WTC11 (cell line): ENCODE measurements at regions not wholly inside any gene's neighbourhood (a gene's known extent, or its start where the extent isn't known, plus 50 kb on each side); places are given as distances from the start of the nearest gene placed in this dataset.

Experiments
- ATAC-seq: fragments of 200-7000 bp; cut with Tn5 transposase; 2 replicates; pipeline ENCODE4 v1.10.0; 2021; ENCODE audit warnings: mild to moderate bottlenecking, moderate library complexity
- CTCF ChIA-PET: fragments of 300-600 bp; sonication (Branson Sonifier 250); formaldehyde crosslinking; loops from one replicate; lab custom pipeline; 2021; ENCODE audit warnings: antibody characterized with exemption; lab: Charles Lee
- POLR2A ChIA-PET: fragments of 350-600 bp; sonication (Branson Sonifier 250); formaldehyde crosslinking; loops from one replicate; lab custom pipeline; 2021; ENCODE audit warnings: antibody characterized with exemption; lab: Charles Lee
- DNase-seq: peaks from one replicate; pipeline ENCODE4 v3.0.0; 2021; ENCODE audit warnings: low spot score
- H3K27ac Mint-ChIP-seq: 2 replicates; pipeline ENCODE4 v1.8.0; 2021; ENCODE audit warnings: mixed read lengths
- H3K27me3 Mint-ChIP-seq: 2 replicates; pipeline ENCODE4 v1.8.0; 2021; ENCODE audit warnings: low read depth, mild to moderate bottlenecking, moderate library complexity, mixed read lengths
- H3K36me3 Mint-ChIP-seq: 2 replicates; pipeline ENCODE4 v1.8.0; 2021; ENCODE audit warnings: mixed read lengths
- H3K4me1 Mint-ChIP-seq: 2 replicates; pipeline ENCODE4 v1.8.0; 2022; ENCODE audit warnings: mixed read lengths
- H3K4me3 Mint-ChIP-seq: 2 replicates; pipeline ENCODE4 v1.8.0; 2021; ENCODE audit warnings: mild to moderate bottlenecking, moderate library complexity, mixed read lengths
- H3K9me3 Mint-ChIP-seq: 2 replicates; pipeline ENCODE4 v1.8.0; 2021; ENCODE audit warnings: mixed read lengths
- ATF3 ChIP-seq: sonication (generic); formaldehyde crosslinking; conservative IDR thresholded peaks from 2 replicates; pipeline ENCODE4 v1.8.1; 2022; ENCODE audit warnings: mild to moderate bottlenecking, missing genetic modification reagents
- CTCF ChIP-seq: fragments of 200-600 bp; IDR thresholded peaks from 2 replicates; pipeline ENCODE4 v1.8.0; 2022; ENCODE audit warnings: antibody characterized with exemption
- E2F1 ChIP-seq: sonication (generic); formaldehyde crosslinking; IDR thresholded peaks from 2 replicates; pipeline ENCODE4 v1.8.0; 2022; ENCODE audit warnings: mild to moderate bottlenecking, missing genetic modification reagents
- ELF4 ChIP-seq: sonication (generic); formaldehyde crosslinking; IDR thresholded peaks from 2 replicates; pipeline ENCODE4 v1.8.1; 2022; ENCODE audit warnings: low read depth, mild to moderate bottlenecking, moderate library complexity, missing genetic modification reagents
- ERG ChIP-seq: fragments of 250-450 bp; sonication (Bioruptor Pico); IDR thresholded peaks from 2 replicates; pipeline ENCODE4 v1.8.0; 2021; ENCODE audit warnings: mild to moderate bottlenecking
- ESRRA ChIP-seq: sonication (generic); formaldehyde crosslinking; IDR thresholded peaks from 2 replicates; pipeline ENCODE4 v1.8.1; 2022; ENCODE audit warnings: mild to moderate bottlenecking, missing genetic modification reagents, borderline replicate concordance
- FOXJ3 ChIP-seq: sonication (generic); formaldehyde crosslinking; IDR thresholded peaks from 2 replicates; pipeline ENCODE4 v1.9.0; 2021; ENCODE audit warnings: missing genetic modification reagents, mild to moderate bottlenecking, borderline replicate concordance
- FOXK1 ChIP-seq: sonication (generic); formaldehyde crosslinking; IDR thresholded peaks from 2 replicates; pipeline ENCODE4 v1.8.0; 2022; ENCODE audit warnings: mild to moderate bottlenecking, moderate library complexity, missing genetic modification reagents
- GTF2I ChIP-seq: fragments of 250-450 bp; sonication (Bioruptor Pico); conservative IDR thresholded peaks from 2 replicates; pipeline ENCODE4 v1.4.0; 2021; ENCODE audit warnings: mild to moderate bottlenecking
- JUN ChIP-seq: sonication (generic); formaldehyde crosslinking; IDR thresholded peaks from 2 replicates; pipeline ENCODE4 v1.8.0; 2023; ENCODE audit warnings: mild to moderate bottlenecking, missing genetic modification reagents
- NR3C1 ChIP-seq: sonication (generic); formaldehyde crosslinking; conservative IDR thresholded peaks from 2 replicates; pipeline ENCODE4 v1.8.1; 2023; ENCODE audit warnings: low read depth, mild to moderate bottlenecking, missing genetic modification reagents
- PRRX2 ChIP-seq: fragments of 250-450 bp; sonication (Bioruptor Pico); IDR thresholded peaks from 2 replicates; pipeline ENCODE4 v1.8.0; 2021; ENCODE audit warnings: mild to moderate bottlenecking
- SMAD3 ChIP-seq: sonication (generic); formaldehyde crosslinking; IDR thresholded peaks from 2 replicates; pipeline ENCODE4 v1.8.0; 2022; ENCODE audit warnings: missing genetic modification reagents, mild to moderate bottlenecking, borderline replicate concordance
- SP1 ChIP-seq: sonication (generic); formaldehyde crosslinking; conservative IDR thresholded peaks from 2 replicates; pipeline ENCODE4 v1.8.1; 2022; ENCODE audit warnings: missing genetic modification reagents
- TEAD1 ChIP-seq: sonication (generic); formaldehyde crosslinking; IDR thresholded peaks from 2 replicates; pipeline ENCODE4 v1.8.0; 2022; ENCODE audit warnings: mild to moderate bottlenecking, missing genetic modification reagents
- USF2 ChIP-seq: sonication (generic); formaldehyde crosslinking; IDR thresholded peaks from 2 replicates; pipeline ENCODE4 v1.8.1; 2023; ENCODE audit warnings: mild to moderate bottlenecking, missing genetic modification reagents, moderate library complexity
- ZNF396 ChIP-seq: fragments of 250-450 bp; sonication (Bioruptor Pico); IDR thresholded peaks from 2 replicates; pipeline ENCODE4 v1.8.0; 2021; ENCODE audit warnings: mild to moderate bottlenecking, moderate library complexity, borderline replicate concordance
- ZNF423 ChIP-seq: fragments of 250-450 bp; sonication (Bioruptor Pico); IDR thresholded peaks from 2 replicates; pipeline ENCODE4 v2.1.2; 2022; ENCODE audit warnings: mild to moderate bottlenecking, moderate library complexity
- TF ChIP-seq, protein P1 (sequence below): sonication (generic); formaldehyde crosslinking; IDR thresholded peaks from 2 replicates; pipeline ENCODE4 v1.8.1; 2023; ENCODE audit warnings: mild to moderate bottlenecking, missing genetic modification reagents, moderate library complexity
- TF ChIP-seq, protein P2 (sequence below): sonication (generic); formaldehyde crosslinking; IDR thresholded peaks from 2 replicates; pipeline ENCODE4 v1.8.1; 2022; ENCODE audit warnings: mild to moderate bottlenecking, moderate library complexity, missing genetic modification reagents
- TF ChIP-seq, protein P3 (sequence below): sonication (generic); formaldehyde crosslinking; IDR thresholded peaks from 2 replicates; pipeline ENCODE4 v1.8.1; 2022; ENCODE audit warnings: missing genetic modification reagents, borderline replicate concordance
- TF ChIP-seq, protein P4 (sequence below): sonication (generic); formaldehyde crosslinking; IDR thresholded peaks from 2 replicates; pipeline ENCODE4 v1.8.1; 2023; ENCODE audit warnings: mild to moderate bottlenecking, missing genetic modification reagents
- TF ChIP-seq, protein P5 (sequence below): sonication (generic); formaldehyde crosslinking; IDR thresholded peaks from 2 replicates; pipeline ENCODE4 v1.8.1; 2022; ENCODE audit warnings: low read depth, mild to moderate bottlenecking, moderate library complexity, missing genetic modification reagents, borderline replicate concordance

DNA sequence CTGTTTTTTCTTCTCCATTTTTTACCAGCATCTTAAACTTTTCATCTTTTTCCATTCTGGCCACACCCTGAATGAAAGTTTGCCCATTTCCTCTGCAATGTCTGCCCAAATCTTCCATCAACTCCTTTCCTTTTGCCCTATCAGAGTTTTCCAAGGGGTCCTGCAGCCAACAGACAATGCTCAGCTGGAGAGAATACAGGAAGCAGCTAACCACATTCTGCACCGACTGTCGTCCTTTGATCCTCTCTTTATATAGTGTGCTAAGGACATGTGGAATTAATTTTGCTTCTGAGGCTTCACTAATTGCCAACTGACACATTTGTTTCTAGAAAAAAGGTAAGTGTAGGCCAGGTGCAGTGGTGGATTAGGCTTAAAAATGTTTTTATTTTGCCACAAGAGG lies 50.5 kb upstream of the DLX2 start:
- ChIA-PET CTCF (interaction anchor here (0.8 to 1.0 kb wide), 3 partner anchors 19 to 521 kb away, joined by 3 to 4 read pairs (median 4); no protein-coding TSS in a partner anchor), POLR2A (no interaction called here)
- ATAC-seq, result no peak
- DNase-seq, result no peak
- H3K9me3 Mint-ChIP-seq, result peaks cover 17% of the 10 kb centered on the region
- TF ChIP-seq, protein P1, sequence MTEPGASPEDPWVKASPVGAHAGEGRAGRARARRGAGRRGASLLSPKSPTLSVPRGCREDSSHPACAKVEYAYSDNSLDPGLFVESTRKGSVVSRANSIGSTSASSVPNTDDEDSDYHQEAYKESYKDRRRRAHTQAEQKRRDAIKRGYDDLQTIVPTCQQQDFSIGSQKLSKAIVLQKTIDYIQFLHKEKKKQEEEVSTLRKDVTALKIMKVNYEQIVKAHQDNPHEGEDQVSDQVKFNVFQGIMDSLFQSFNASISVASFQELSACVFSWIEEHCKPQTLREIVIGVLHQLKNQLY (CRISPR knock-in tag), result no peak
- no peak for TF ChIP-seq FOXK1 (CRISPR knock-in tag)
- TF ChIP-seq GTF2I (CRISPR knock-in tag), result no peak
- TF ChIP-seq USF2 (CRISPR knock-in tag), result no peak
- TF ChIP-seq, protein P2, sequence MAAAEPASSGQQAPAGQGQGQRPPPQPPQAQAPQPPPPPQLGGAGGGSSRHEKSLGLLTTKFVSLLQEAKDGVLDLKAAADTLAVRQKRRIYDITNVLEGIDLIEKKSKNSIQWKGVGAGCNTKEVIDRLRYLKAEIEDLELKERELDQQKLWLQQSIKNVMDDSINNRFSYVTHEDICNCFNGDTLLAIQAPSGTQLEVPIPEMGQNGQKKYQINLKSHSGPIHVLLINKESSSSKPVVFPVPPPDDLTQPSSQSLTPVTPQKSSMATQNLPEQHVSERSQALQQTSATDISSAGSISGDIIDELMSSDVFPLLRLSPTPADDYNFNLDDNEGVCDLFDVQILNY (CRISPR knock-in tag), result no peak
- TF ChIP-seq, protein P3, sequence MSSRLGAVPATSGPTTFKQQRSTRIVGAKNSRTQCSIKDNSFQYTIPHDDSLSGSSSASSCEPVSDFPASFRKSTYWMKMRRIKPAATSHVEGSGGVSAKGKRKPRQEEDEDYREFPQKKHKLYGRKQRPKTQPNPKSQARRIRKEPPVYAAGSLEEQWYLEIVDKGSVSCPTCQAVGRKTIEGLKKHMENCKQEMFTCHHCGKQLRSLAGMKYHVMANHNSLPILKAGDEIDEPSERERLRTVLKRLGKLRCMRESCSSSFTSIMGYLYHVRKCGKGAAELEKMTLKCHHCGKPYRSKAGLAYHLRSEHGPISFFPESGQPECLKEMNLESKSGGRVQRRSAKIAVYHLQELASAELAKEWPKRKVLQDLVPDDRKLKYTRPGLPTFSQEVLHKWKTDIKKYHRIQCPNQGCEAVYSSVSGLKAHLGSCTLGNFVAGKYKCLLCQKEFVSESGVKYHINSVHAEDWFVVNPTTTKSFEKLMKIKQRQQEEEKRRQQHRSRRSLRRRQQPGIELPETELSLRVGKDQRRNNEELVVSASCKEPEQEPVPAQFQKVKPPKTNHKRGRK (CRISPR knock-in tag), result no peak
- TF ChIP-seq ZNF396 (CRISPR knock-in tag), result no peak
- no peak for TF ChIP-seq TEAD1
- TF ChIP-seq E2F1 (CRISPR knock-in tag), result no peak
- TF ChIP-seq CTCF, result no peak
- no peak for TF ChIP-seq JUN (CRISPR knock-in tag)
- no peak for TF ChIP-seq ELF4 (CRISPR knock-in tag)
- TF ChIP-seq ERG (CRISPR knock-in tag), result no peak
- no peak for TF ChIP-seq ATF3
- TF ChIP-seq, all 79 proteins: peak for 0
- H3K27ac Mint-ChIP-seq, result no peak overlapping the region
- H3K4me3 Mint-ChIP-seq, result no peak overlapping the region
- H3K27me3 Mint-ChIP-seq, result peaks cover 41% of the 10 kb centered on the region
- H3K36me3 Mint-ChIP-seq, result no peaks in the 10 kb centered on the region
- no peaks in the 10 kb centered on the region for H3K4me1 Mint-ChIP-seq

DNA sequence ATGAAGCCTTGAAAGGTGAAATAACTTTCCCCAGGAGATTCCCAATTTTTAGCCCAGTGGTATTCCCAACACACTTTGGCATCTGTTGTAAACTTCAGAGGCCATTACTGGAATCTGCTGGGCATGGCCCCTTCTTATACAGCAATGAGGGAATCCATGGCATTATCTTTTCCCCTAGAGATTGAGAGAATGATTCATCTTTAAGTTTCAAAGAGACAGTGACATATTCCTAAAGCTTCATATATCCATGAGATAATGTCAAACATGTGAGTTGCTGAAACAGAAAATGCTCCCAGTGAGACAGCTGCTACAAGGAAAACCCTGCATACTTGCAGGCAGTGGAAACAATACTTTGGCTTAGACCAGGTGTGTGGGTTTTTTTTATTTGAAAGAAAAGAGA lies 51.1 kb upstream of the DLX2 start:
- H3K27me3 Mint-ChIP-seq, result peaks cover 41% of the 10 kb centered on the region
- ChIA-PET POLR2A (no interaction called here), CTCF (interaction anchor here (0.8 to 1.0 kb wide), 3 partner anchors 19 to 520 kb away, joined by 3 to 4 read pairs (median 4); no protein-coding TSS in a partner anchor)
- ATAC-seq (no peak), DNase-seq (no peak)
- no peaks in the 10 kb centered on the region for H3K36me3 Mint-ChIP-seq
- H3K4me1 Mint-ChIP-seq, result no peaks in the 10 kb centered on the region
- H3K4me3 Mint-ChIP-seq, result no peak overlapping the region
- peaks cover 17% of the 10 kb centered on the region for H3K9me3 Mint-ChIP-seq
- no peak overlapping the region for H3K27ac Mint-ChIP-seq
- TF ChIP-seq NR3C1 (CRISPR knock-in tag) (no peak), TEAD1 (no peak), ERG (CRISPR knock-in tag) (no peak), SMAD3 (CRISPR knock-in tag) (no peak), FOXJ3 (CRISPR knock-in tag) (no peak), SP1 (no peak), PRRX2 (CRISPR knock-in tag) (no peak), ESRRA (CRISPR knock-in tag) (no peak), ZNF423 (CRISPR knock-in tag) (no peak)
- TF ChIP-seq, protein P4, sequence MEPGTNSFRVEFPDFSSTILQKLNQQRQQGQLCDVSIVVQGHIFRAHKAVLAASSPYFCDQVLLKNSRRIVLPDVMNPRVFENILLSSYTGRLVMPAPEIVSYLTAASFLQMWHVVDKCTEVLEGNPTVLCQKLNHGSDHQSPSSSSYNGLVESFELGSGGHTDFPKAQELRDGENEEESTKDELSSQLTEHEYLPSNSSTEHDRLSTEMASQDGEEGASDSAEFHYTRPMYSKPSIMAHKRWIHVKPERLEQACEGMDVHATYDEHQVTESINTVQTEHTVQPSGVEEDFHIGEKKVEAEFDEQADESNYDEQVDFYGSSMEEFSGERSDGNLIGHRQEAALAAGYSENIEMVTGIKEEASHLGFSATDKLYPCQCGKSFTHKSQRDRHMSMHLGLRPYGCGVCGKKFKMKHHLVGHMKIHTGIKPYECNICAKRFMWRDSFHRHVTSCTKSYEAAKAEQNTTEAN (CRISPR knock-in tag), result no peak
- TF ChIP-seq, protein P5, sequence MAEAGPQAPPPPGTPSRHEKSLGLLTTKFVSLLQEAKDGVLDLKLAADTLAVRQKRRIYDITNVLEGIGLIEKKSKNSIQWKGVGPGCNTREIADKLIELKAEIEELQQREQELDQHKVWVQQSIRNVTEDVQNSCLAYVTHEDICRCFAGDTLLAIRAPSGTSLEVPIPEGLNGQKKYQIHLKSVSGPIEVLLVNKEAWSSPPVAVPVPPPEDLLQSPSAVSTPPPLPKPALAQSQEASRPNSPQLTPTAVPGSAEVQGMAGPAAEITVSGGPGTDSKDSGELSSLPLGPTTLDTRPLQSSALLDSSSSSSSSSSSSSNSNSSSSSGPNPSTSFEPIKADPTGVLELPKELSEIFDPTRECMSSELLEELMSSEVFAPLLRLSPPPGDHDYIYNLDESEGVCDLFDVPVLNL, result no peak
